HG03064 (cell line): ENCODE measurements at regions not wholly inside any gene's neighbourhood (a gene's known extent, or its start where the extent isn't known, plus 50 kb on each side); places are given as distances from the start of the nearest gene placed in this dataset.

Experiments used
- ATAC-seq: cut with Tn5 transposase; IDR thresholded peaks from one replicate; pipeline ENCODE4 v1.9.1; 2021; ENCODE audit warnings: low read depth; ENCODE audit not compliant: unreplicated experiment

DNA sequence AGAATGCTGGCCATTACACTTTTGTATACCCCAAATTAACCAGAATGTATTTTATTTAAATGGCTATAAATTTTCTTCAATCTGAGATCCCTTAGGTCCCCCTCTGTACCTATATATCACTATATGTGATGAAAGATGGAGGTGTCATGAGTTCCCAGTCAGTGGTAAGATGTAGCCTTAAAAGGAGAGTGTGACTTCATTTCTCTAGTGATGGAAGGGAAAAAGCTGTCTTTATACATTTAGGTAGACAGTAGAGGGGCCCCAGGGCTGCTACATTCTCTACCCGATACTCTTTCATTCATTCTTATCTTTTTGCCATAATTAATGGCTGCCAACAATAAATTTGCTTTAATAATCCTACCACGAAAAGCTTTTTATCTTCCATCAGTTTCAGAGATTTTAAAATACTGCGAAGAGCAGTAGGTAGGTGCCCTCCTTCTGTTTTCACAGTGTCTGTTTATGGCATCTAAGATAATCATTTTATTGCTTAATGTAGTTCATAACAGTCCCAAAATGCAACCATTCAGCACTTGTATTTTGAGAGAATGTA is 301.3 kb downstream of the ZNF608 start:
- ATAC-seq = no peak

DNA sequence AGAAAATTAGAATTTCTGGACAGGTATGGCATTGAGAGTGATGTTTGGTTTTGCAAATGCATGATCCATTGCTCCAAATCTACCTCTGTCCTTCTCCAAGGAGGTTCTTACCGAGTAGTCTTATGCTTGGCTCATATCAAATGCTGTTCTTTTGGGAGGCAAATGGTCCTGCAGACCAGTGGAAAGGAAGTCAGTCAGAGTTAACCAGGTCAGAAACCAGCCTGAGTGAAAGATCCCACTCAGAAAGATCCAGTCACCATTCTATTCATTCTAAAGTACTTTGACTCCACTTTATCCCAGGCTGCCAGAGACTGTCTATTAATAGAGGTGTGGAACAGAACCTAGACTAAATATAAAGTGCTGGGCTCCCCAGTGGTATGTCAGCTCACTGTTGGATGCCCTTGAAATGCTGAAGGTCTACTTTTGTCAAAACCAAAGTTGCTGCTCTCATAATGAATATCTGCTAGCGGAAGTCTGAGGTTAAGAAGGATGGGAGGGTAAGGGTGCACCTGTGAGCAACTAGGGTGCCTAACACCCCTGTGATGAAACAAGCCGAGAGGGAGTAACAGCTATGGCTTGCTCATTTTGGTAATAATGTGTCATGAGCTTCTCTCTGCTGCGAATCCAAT is 302.2 kb downstream of the ZNF608 start:
- ATAC-seq = peak; percentile 100

DNA sequence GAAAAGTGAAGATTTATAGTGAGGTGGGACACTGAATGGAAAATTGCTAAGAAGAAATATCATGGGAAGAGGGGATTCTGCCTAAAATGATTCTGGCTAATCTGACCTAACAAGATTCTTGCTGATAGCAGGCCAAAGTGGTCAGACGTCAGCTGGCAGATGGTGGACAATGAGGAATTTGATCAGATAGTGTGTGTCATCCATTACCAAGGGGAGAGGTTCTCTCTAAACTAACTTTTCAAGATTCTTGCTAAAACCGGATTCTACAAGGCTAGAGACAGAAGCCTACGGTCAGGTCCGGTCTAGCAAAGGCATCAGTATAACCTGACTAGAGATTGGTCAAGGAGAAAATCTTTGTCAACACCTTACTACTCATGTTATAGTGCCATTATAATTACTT is 306.0 kb downstream of the ZNF608 start:
- no peak for ATAC-seq

DNA sequence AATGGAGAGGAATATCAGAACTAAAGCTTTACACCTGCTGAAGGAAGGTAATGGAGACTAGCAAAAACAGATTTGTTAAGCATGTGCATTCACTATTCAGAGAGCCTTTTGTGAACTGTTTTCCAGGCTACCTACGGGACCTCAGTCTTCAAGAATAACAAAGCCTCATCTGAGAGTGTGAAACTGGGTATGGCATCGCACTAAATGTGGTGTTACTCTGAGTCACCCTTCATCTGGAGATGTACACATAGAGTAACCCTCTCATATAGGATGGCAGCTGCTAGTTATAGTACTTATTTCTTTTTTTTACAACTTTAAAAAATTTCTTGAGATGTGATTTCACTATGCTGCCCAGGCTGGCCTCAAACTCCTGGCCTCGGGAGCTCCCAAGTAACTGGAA is 306.8 kb downstream of the ZNF608 start:
- no peak for ATAC-seq

DNA sequence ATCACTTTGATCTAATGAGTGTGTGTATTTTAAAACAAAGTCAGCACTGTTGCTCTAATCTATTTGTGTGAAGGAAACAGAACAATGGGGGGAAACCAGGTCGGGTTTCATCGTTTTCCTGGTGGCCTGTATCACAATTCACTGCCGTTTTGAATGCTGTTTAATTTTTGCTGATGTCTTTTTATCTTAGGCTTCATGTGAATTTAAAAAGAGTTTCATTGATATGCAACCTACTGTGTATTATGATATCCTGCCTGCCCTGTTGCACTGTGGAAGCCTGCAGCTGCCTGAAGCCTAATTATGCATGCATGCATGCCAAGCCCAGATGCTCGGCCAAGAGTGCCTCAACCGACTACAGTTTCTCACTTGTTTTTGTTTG is 307.5 kb downstream of the ZNF608 start:
- ATAC-seq = no peak

DNA sequence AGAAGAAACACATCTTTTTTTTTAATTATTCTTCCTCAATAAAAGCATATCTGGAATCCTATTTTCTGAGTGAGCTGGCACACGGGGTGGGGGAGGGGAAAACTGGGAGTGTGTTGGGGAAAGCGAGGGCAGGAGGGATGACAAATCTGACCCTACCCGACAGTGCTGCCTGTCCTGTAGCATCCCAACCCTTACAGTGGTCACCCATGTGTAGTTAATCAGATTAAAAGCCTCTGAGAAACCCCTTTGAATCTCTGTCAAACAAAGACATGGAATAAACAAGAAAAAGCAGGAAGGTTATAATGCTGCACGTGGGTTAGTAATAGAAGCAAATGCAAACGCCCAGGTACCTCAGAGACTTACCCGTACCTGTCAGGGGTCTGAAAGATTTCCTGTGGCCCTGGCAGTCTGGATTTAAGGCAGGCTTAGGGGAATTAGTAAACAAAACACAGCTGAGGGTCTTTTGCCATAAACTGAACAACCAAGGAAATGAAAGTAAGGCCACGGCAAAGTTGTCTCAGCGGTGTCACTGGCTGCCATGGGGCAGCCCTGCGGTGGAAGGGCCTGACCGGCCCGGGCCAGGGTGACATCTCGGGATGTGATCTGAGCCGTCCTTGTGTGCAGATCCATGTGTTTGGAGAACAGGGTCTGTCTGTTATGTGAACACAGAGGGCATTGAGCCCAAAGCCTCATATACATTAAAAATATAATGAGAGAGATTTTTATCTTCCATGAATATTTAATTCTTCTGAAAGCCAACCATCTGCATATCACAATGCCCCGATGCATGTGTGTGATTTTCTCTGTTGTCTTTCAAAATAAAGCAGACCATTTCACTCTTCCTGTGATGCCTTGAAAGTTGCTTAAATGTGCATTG is 308.2 kb downstream of the ZNF608 start:
- no peak for ATAC-seq

DNA sequence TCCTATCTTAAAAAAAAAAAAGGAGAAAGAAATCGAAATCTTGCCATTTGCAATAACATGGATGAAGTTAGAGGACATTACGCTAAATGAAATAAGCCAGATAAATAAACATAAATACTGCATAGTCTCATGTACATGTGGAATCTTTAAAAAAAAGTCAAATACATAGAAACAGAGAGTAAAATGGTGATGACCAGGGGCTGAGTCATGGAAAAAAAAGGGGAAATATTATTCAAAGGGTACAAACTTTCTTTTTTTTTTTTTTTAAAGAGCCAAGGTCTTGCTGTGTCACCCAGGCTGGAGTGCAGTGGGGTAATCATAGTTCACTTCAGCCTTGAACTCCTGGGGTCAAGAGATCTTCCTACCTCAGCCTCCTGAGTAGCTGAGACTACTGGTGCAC is 310.1 kb downstream of the ZNF608 start:
- no peak for ATAC-seq

DNA sequence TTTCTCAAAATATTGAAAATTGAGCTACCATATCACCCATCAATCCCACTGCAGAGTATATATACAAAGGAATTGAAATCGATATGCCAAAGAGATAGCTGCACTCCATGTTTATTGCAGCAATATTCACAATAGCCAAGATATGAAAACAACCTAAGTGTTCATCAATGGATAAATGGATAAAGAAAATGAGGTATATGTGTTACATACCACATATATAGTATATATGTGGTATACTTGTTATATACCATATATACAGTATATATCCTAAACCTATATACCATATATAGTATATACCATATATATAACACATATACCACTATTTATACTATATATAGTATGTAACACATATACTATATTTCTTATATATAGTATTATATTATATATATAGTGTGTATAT is 313.3 kb downstream of the ZNF608 start:
- no peak for ATAC-seq

DNA sequence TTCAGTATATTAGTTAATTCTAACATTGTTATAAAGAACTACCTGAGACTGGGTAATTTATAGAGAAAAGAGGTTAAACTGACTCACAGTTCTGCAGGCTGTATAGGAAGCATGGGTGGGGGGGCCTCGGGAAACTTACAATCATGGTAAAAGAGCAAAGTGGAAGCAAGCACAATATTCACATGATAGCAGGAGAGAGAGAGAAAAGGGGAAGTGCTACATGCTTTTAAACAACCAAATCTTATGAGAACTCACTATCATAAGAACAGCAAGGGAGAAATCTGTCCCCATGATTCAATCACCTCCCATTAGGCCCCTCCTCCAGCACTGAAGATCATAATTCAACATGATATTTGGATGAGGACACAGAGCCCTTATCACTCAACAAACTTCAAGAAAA is 324.9 kb downstream of the ZNF608 start:
- ATAC-seq = no peak

DNA sequence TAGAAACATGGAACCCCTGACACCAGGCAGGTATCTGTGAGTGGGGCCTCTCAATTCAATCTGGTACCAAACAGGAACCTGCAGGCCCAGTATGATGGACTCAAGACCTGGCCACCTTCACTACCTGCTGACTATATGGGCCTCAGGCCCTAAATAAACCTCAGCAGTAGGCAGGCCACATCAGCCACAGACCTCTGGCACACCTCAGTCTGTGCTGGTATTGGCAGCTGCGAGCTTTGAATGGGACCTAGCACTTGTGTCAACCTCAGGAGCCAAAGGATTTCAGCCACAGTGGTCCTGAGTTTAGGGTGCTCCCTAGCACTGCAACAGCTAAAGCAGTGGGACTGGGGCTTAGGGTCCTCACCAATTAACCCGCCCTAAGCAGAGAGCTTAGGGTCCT is 325.5 kb downstream of the ZNF608 start:
- no peak for ATAC-seq

DNA sequence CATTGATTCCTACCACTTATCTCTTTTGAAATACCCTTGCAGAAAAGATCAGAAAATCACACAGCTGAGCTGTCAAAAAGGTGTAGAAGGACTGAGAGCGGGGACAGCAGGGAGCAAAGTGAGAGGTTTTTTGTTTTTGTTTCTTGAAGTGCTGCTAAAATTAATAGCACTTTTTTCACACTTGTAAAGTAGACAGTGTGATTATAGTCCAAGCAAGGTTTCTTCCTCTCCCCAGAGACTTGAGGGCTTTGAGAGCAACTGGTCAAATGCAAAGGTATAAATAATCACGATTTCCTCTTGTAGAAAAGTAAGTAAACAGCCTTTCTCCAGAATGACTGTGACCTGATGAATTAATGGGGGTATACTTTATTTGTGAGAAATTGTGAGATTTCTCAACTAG is 326.9 kb downstream of the ZNF608 start:
- ATAC-seq = no peak

DNA sequence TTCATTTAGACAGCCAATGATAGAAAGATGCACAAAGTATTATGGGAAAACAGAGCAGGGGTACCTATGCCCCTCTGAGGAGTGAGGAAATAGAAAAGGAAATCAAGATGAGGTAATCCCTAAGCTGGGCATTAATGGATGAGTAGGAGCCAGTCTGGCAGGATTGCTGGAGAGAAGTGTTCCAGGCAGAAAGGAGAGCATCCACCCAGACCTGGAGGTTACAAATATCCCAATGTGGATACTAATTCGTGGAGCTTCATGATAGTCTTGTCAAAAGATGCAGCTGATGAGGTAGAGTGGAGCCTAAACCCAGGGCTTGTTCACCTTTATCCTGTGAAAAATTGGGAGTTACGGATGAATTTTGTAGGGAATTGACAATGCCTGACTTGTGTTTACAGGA is 328.0 kb downstream of the ZNF608 start:
- no peak for ATAC-seq

DNA sequence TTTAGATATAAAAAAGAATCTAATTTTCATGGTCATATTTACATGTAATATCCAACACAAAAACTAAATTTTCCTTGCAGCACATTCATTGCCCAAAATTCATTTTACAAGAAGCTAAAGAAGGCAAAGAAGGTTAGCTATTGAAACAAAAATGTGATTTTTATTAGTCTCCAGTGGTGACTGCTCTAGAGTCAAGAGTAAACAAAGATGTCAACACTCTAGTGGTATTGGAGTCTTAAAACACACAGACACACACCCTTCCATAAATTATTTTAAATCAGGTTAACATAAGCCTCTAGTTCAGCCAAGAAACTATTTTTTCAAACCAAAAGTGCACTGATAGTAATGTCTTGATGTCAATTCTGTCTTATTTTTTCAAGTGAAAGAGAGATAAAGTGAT is 329.2 kb downstream of the ZNF608 start:
- ATAC-seq = no peak

DNA sequence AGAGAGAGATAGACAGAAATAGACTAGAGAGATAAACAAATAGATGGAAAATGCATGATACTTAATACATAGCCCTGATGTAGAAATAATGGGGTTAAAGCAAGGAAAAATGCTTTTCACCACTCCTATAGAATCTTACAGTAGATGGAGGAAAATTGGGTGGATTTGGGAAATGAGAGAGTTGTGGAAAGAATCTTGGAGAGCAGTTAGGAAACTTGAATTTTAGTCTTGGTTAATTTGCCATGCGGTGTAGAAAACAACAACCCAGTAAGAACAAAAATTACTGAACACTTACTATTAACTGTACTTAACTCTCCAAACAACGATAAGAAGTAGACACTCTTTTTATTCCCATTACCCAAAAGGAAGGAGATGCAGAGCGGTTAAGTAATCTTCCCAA is 329.8 kb downstream of the ZNF608 start:
- ATAC-seq = no peak

DNA sequence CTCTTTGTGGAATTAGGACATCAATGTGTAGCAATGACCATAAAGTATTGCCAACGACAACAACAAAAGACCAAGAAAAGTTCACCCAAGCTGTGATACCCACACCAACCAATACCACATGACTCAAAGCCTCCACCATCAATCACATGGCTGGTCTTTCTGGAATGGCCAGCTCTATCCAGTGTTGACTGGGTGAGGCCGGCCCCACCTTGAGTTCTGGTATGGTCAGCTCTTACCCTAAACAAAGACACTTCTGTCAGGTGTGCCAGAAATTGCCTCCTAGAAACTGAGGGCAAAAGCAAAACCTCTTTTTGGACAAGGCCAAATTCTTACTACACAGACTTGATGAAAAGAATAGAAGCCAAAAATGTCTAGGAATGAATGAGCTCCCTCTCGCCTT is 331.5 kb downstream of the ZNF608 start:
- no peak for ATAC-seq

DNA sequence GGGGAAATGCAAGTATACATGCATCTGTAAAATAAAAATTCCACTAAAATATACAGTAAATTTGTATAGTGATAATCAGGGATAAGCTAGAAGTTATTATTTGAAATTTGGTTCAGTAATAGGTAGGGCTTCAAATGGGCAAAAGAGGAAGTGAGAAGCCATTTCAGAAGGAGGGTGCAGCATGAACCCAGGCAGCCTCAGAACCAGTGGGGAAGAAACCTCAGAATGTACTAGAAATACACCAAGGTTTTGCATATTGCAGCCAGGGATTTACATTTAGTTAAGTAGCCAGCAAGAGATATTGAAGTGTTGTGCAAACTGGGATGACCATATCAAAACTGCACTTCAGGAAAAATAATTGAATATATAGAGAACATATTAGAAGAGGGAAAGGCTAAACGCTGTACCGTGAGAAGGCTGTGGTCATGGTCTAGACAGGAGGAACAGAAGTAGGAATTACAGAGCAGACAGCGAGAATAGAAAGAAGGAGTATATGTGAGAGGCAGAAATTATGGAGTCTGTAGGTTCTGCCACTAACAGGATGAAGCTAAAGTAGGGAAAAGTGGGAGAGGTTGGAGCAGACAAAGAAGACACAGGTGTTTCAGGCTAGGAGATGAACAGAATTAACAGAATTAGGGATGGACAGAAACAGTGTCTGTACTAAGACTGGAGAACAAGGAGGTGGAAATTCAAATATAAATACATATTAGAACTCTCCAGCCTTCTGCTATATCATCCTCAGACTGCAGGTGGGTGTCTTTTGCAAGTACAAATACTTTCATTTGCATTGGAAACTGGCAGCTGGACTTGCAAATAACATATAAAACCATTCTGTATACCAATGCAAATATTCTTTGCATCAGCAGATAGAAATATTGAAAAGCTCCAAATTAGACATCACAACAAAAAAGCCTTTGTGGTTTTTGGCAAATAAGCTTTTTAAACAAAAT is 335.6 kb downstream of the ZNF608 start:
- ATAC-seq = peak; percentile 96

DNA sequence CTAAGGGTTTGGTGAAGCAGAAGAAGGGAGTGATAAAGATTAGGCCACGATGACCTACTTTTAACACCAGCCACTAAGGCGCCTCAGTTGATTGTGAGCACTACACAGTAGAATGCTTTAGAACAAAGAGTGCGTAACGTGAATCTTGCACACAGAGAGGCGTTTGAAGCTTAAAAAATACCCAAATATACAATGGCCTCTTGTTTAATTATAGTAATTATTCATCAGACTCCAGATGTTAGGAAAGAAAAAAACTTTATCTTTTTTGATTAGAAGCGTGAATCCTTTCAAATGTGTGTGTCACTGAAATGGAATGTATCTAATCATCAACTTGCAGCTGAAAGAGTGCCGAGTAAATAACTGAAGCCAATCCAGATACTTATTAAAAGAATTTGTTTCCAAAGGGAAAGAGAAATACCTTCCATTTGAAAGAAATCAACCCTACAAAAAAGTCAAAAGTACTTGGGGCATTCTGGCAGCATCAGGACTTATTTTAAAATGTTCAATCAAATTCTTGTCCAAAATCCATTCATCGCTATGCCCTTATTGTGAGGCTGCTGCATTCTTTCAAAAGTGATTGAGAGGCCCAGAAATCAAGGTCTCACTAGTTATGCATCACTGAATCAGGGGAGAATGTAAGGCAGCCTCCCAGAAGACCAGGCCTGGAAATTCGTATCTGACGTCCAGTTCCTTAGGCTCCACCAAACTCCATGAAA is 337.5 kb downstream of the ZNF608 start:
- ATAC-seq = no peak

DNA sequence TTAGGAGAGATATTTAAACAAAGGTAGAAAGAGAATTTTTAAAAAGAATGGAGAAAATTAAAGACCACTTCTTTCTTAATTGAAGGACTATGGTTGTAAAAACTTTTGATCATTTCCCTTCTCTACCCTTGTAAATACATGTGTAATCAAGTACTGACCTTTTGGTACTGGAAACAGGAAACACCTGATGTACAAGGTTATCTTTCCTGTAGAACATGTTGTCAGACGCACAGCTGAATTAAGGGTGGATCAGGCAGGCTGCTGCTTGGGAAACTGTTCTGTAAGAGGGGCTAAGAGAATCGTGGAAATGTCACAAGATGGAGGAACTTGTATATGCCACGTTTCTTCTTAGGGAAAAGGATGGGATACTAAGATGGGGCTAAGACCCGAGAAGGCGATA is 341.6 kb downstream of the ZNF608 start:
- no peak for ATAC-seq

DNA sequence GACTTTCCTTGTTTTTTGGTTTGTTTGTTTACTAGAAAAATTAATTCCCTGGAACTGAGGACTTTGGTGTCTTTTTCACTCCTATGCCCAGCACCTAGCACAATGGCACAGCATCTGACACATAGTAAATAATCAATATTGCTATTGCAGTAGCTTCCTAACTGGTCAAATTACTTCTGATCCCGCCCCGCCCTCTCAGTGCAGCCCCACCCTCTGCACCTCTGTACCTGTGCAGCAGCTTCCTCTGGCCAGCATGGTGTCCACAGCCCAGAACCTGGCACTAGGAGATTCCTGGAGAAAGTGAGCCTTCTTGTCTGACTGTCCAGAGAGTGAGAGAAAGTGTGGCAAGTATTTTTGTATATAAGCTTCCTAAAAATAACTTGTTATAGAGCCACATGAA is 343.2 kb downstream of the ZNF608 start:
- no peak for ATAC-seq

DNA sequence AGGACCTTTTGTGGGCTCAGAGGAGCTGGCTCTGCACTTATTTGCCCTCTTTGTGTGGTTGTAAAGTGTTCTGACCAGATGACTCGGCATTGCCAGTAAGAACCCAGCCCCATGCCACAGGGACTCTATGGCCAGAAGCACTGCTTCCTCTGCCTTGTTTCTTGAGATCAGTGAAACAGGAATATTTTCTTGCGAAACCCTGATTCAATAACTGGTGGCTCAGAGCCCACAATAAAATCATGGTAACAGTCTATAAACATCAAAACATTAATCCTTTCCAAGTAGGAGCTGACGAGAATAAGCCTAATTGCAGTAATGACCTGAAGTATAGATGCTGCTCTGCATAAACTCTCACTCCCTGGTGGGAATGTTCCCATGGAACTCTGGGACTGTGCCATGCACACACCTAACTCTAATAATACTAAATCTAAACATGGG is 344.3 kb downstream of the ZNF608 start:
- no peak for ATAC-seq
